HCT116 (cell line): ENCODE measurements at regions not wholly inside any gene's neighbourhood (a gene's known extent, or its start where the extent isn't known, plus 50 kb on each side); places are given as distances from the start of the nearest gene placed in this dataset.

Experiments
- ATAC-seq: fragments of 200-7000 bp; cut with Tn5 transposase; 2 replicates; pipeline ENCODE4 v1.9.1; 2020; ENCODE audit warnings: mild to moderate bottlenecking, moderate library complexity
- BruUV-seq: library from RNA; stranded (reverse); fragments of 400-500 nt; replicated peaks from 2 replicates; lab custom pipeline; 2021; lab: Mats Ljungman, UMichigan
- CTCF ChIA-PET: fragments of 300-600 bp; sonication (Branson Sonifier 250); formaldehyde crosslinking; loops from one replicate; lab custom pipeline; 2021; ENCODE audit warnings: antibody characterized with exemption; lab: Charles Lee
- POLR2A ChIA-PET: fragments of 300-600, 350-600 bp; sonication (Branson Sonifier 250); formaldehyde crosslinking; loops from one replicate; lab custom pipeline; 2021; ENCODE audit warnings: antibody characterized with exemption; lab: Charles Lee
- RAD21 ChIA-PET, 2 experiments: fragments of 300-600 bp; sonication (Branson Sonifier 250); formaldehyde crosslinking; loops; one replicate each; lab custom pipeline; 2023; ENCODE audit warnings: low total read pairs in 2 of 2; ENCODE audit not compliant: uncharacterized antibody in 2 of 2, unreplicated experiment in 2 of 2, low non-redundant PET in 1 of 2; lab: Charles Lee
- DNase-seq: peaks from one replicate; pipeline ENCODE4 v3.0.0-alpha.2; 2010; ENCODE audit warnings: low read depth, low spot score
- H2AFZ ChIP-seq: fragments of 200-600 bp; shearing (Covaris generic), sonication (generic); 2 replicates; pipeline ENCODE4 v1.6.1; 2017; ENCODE audit warnings: low read depth, mixed run types, mixed read lengths, antibody characterized with exemption, low read length; ENCODE audit not compliant: poor library complexity, severe bottlenecking
- H3K27ac ChIP-seq: 2 replicates; pipeline ENCODE4 v1.5.1; 2012; ENCODE audit warnings: low read depth, low read length
- H3K27me3 ChIP-seq: fragments of 200-600 bp; sonication (generic); 2 replicates; pipeline ENCODE4 v1.6.1; 2016; ENCODE audit warnings: mixed run types, low read length, mixed read lengths; ENCODE audit not compliant: insufficient read depth
- H3K36me3 ChIP-seq, 2 experiments: fragments of 200-500 bp in 1 of 2; fragments of 200-600 bp in 1 of 2; sonication (Bioruptor generic) in 1 of 2; sonication (generic) in 1 of 2; 2 replicates each; pipeline versions ENCODE4 v1.5.1 to v1.6.1; 2014 to 2016; ENCODE audit warnings: low read length in 2 of 2, inconsistent platforms in 1 of 2, mixed read lengths in 1 of 2, mixed run types in 1 of 2; ENCODE audit not compliant: insufficient read depth in 2 of 2, control insufficient read depth in 1 of 2
- H3K4me1 ChIP-seq, 2 experiments: fragments of 200-600 bp in 1 of 2; sonication (generic) in 1 of 2; 2 replicates each; pipeline versions ENCODE4 v1.5.1 to v1.6.1; 2012 to 2017; ENCODE audit warnings: low read length in 2 of 2, inconsistent platforms in 1 of 2, mild to moderate bottlenecking in 1 of 2, mixed read lengths in 1 of 2, mixed run types in 1 of 2, moderate library complexity in 1 of 2; ENCODE audit not compliant: insufficient read depth in 2 of 2, control insufficient read depth in 1 of 2
- H3K4me2 ChIP-seq: fragments of 200-600 bp; sonication (generic); 2 replicates; pipeline ENCODE4 v1.6.1; 2017; ENCODE audit warnings: mixed run types, low read length, mixed read lengths
- H3K4me3 ChIP-seq, 2 experiments: fragments of 200-600 bp in 1 of 2; sonication (generic) in 1 of 2; replicated peaks in 1 of 2; 2 replicates each; pipeline ENCODE4 v1.5.1; 2011 to 2016; ENCODE audit warnings: low read length in 2 of 2, control low read depth in 1 of 2, low read depth in 1 of 2, mild to moderate bottlenecking in 1 of 2, mixed read lengths in 1 of 2, mixed run types in 1 of 2
- H3K79me2 ChIP-seq: fragments of 200-600 bp; sonication (generic); 2 replicates; pipeline ENCODE4 v1.6.1; 2017; ENCODE audit warnings: mild to moderate bottlenecking, mixed run types, low read length, moderate library complexity, mixed read lengths; ENCODE audit not compliant: insufficient read depth
- H3K9ac ChIP-seq: fragments of 200-600 bp; sonication (generic); 2 replicates; pipeline ENCODE4 v1.6.1; 2016; ENCODE audit warnings: low read length, mixed read lengths
- H3K9me2 ChIP-seq: fragments of 200-600 bp; sonication (generic), shearing (Covaris generic); 2 replicates; pipeline ENCODE4 v1.6.1; 2017; ENCODE audit warnings: mixed run types, mild to moderate bottlenecking, moderate library complexity; ENCODE audit not compliant: insufficient read depth
- H3K9me3 ChIP-seq, 2 experiments: fragments of 200-500 bp in 1 of 2; fragments of 200-600 bp in 1 of 2; sonication (Bioruptor generic) in 1 of 2; sonication (generic) in 1 of 2; 2 replicates each; pipeline ENCODE4 v1.6.1; 2014 to 2017; ENCODE audit warnings: low read length in 2 of 2, mixed read lengths in 2 of 2, inconsistent platforms in 1 of 2, low read depth in 1 of 2, mild to moderate bottlenecking in 1 of 2, mixed run types in 1 of 2, moderate library complexity in 1 of 2; ENCODE audit not compliant: control insufficient read depth in 1 of 2, insufficient read depth in 1 of 2
- H4K20me1 ChIP-seq: fragments of 200-600 bp; sonication (generic), shearing (Covaris generic); 2 replicates; pipeline ENCODE4 v1.6.1; 2017; ENCODE audit warnings: mixed run types, mild to moderate bottlenecking, moderate library complexity; ENCODE audit not compliant: insufficient read depth
- EGR1 ChIP-seq: IDR thresholded peaks from 2 replicates; pipeline ENCODE4 v1.6.1; 2012; ENCODE audit warnings: low read depth
- FOSL1 ChIP-seq: IDR thresholded peaks from 2 replicates; pipeline ENCODE4 v1.6.1; 2012; ENCODE audit warnings: low read depth
- JUND ChIP-seq: IDR thresholded peaks from 2 replicates; pipeline ENCODE4 v1.6.1; 2012
- MAX ChIP-seq: IDR thresholded peaks from 2 replicates; pipeline ENCODE4 v1.6.1; 2012
- RAD21 ChIP-seq: IDR thresholded peaks from 2 replicates; pipeline ENCODE4 v1.6.1; 2012; ENCODE audit warnings: low read depth, mild to moderate bottlenecking
- TCF7L2 ChIP-seq: IDR thresholded peaks from 2 replicates; pipeline ENCODE4 v1.7.0; 2011; ENCODE audit warnings: borderline replicate concordance, inconsistent platforms; ENCODE audit not compliant: insufficient read depth, insufficient read length; ENCODE audit errors: extremely low read depth
- intact Hi-C: fragments of 100-400 bp; cut with micrococcal nuclease; formaldehyde crosslinking; loops from 2 replicates; pipeline ENCODE4 v1.10.0; 2022
- TF ChIP-seq, protein P1 (sequence below): IDR thresholded peaks from 2 replicates; pipeline ENCODE4 v1.6.1; 2012
- TF ChIP-seq, protein P2 (sequence below): IDR thresholded peaks from 2 replicates; pipeline ENCODE4 v1.6.1; 2011; ENCODE audit warnings: mild to moderate bottlenecking, low read length, moderate library complexity; ENCODE audit not compliant: insufficient replicate concordance; ENCODE audit errors: extremely low read depth

- H3K4me3 ChIP-seq = no peak overlapping the region
- H3K9me3 ChIP-seq = peaks cover 7 to 28% of the 10 kb centered on the region in 2 experiments; a peak in 2 of 4 replicates
- POLR2A ChIA-PET = no interaction called here
- RAD21 ChIA-PET = no interaction called here
- no peaks in the 10 kb centered on the region for H3K36me3 ChIP-seq
- no peak for ATAC-seq
- H2AFZ ChIP-seq = no peak overlapping the region
- no peak overlapping the region for H3K9ac ChIP-seq
- no peak overlapping the region for H3K27ac ChIP-seq
- H4K20me1 ChIP-seq = no peaks in the 10 kb centered on the region
- DNase-seq = no peak
- TF ChIP-seq JUND (no peak), MAX (no peak)
- TF ChIP-seq, protein P1, sequence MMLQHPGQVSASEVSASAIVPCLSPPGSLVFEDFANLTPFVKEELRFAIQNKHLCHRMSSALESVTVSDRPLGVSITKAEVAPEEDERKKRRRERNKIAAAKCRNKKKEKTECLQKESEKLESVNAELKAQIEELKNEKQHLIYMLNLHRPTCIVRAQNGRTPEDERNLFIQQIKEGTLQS = no peak
- CTCF ChIA-PET = no interaction called here
- no peaks in the 10 kb centered on the region for H3K9me2 ChIP-seq
- no TSS peak for BruUV-seq
- intact Hi-C loops = no loop called here
- H3K27me3 ChIP-seq = no peaks in the 10 kb centered on the region
- no peaks in the 10 kb centered on the region for H3K4me1 ChIP-seq
- no peaks in the 10 kb centered on the region for H3K79me2 ChIP-seq
- no peak overlapping the region for H3K4me2 ChIP-seq
Observed at GRCh38 chr21:27526451-27526850, 559.6 kb upstream of the ADAMTS5 start.

DNA sequence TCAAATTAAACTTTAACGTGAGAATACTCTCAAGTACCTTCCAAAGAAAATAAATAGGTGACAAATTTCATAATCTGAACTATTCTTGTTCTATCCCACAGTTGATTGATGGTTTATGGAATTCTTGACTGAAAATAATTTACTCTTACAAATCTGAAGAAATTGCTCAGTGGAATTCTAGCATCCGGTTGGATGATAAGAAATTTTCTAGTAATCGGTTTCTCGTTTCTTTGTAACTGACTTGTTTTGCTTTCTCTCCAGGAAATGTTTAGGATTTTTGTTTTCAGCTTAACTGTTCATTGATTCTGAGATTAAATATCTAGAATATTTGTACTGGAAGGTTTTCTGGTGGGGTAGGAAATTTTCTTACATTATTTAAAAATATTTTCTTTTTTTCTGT, 558.9 kb upstream of the ADAMTS5 start:
- Histone ChIP-seq H3K27me3 (no peaks in the 10 kb centered on the region), H3K9me3 (peaks cover 7 to 24% of the 10 kb centered on the region in 2 experiments; a peak in 2 of 4 replicates), H3K4me3 (no peak overlapping the region), H3K79me2 (no peaks in the 10 kb centered on the region), H3K9ac (no peak overlapping the region), H4K20me1 (no peaks in the 10 kb centered on the region), H3K4me2 (no peak overlapping the region), H3K4me1 (no peaks in the 10 kb centered on the region), H2AFZ (no peak overlapping the region), H3K9me2 (no peaks in the 10 kb centered on the region), H3K27ac (no peak overlapping the region), H3K36me3 (no peaks in the 10 kb centered on the region)
- CTCF ChIA-PET = no interaction called here
- DNase-seq = no peak
- TF ChIP-seq EGR1 (no peak), RAD21 (no peak), JUND (no peak), TCF7L2 (no peak), FOSL1 (no peak)
- TF ChIP-seq, protein P2, sequence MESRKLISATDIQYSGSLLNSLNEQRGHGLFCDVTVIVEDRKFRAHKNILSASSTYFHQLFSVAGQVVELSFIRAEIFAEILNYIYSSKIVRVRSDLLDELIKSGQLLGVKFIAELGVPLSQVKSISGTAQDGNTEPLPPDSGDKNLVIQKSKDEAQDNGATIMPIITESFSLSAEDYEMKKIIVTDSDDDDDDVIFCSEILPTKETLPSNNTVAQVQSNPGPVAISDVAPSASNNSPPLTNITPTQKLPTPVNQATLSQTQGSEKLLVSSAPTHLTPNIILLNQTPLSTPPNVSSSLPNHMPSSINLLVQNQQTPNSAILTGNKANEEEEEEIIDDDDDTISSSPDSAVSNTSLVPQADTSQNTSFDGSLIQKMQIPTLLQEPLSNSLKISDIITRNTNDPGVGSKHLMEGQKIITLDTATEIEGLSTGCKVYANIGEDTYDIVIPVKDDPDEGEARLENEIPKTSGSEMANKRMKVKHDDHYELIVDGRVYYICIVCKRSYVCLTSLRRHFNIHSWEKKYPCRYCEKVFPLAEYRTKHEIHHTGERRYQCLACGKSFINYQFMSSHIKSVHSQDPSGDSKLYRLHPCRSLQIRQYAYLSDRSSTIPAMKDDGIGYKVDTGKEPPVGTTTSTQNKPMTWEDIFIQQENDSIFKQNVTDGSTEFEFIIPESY = no peak
- ATAC-seq = no peak
- RAD21 ChIA-PET = no interaction called here
- POLR2A ChIA-PET = no interaction called here
- intact Hi-C loops = no loop called here
- no TSS peak for BruUV-seq
